HCT116 (cell line): ENCODE measurements at regions not wholly inside any gene's neighbourhood (a gene's known extent, or its start where the extent isn't known, plus 50 kb on each side); places are given as distances from the start of the nearest gene placed in this dataset.

Source experiments
- EZH2phosphoT487 ChIP-seq: fragments of 200-600 bp; IDR thresholded peaks from 2 replicates; pipeline ENCODE4 v1.6.1; 2018; ENCODE audit warnings: antibody characterized with exemption, borderline replicate concordance
- POLR2A ChIP-seq: IDR thresholded peaks from 2 replicates; pipeline ENCODE4 v1.7.0; 2011; ENCODE audit warnings: borderline replicate concordance; ENCODE audit not compliant: insufficient read depth, insufficient read length; ENCODE audit errors: extremely low read depth
- POLR2AphosphoS5 ChIP-seq: IDR thresholded peaks from 2 replicates; pipeline ENCODE4 v1.6.1; 2011; ENCODE audit warnings: mild to moderate bottlenecking, low read depth, low read length, moderate library complexity
- SIN3A ChIP-seq: IDR thresholded peaks from 2 replicates; pipeline ENCODE4 v1.6.1; 2012; ENCODE audit warnings: low read depth
- ZNF274 ChIP-seq: fragments of 200-500 bp; sonication (Bioruptor generic); IDR thresholded peaks from 2 replicates; pipeline ENCODE4 v1.6.1; 2014; ENCODE audit warnings: mild to moderate bottlenecking, low read depth, low read length, inconsistent platforms
- TF ChIP-seq, protein P1 (sequence below), 3 experiments: fragments of 200-600 bp in 1 of 3; sonication (generic) in 1 of 3; IDR thresholded peaks in 2 of 3; conservative IDR thresholded peaks in 1 of 3; 2 replicates each; pipeline ENCODE4 v1.5.1; 2012 to 2017; ENCODE audit warnings: low read depth in 2 of 3, low read length in 2 of 3, antibody characterized with exemption in 1 of 3, borderline replicate concordance in 1 of 3, control low read depth in 1 of 3, mild to moderate bottlenecking in 1 of 3, mixed read lengths in 1 of 3, mixed run types in 1 of 3, moderate library complexity in 1 of 3; ENCODE audit not compliant: insufficient read depth in 1 of 3

GRCh38 chr3:117746066-117746465 lies 1036.5 kb downstream of the TUSC7 start:
- TF ChIP-seq, protein P1, sequence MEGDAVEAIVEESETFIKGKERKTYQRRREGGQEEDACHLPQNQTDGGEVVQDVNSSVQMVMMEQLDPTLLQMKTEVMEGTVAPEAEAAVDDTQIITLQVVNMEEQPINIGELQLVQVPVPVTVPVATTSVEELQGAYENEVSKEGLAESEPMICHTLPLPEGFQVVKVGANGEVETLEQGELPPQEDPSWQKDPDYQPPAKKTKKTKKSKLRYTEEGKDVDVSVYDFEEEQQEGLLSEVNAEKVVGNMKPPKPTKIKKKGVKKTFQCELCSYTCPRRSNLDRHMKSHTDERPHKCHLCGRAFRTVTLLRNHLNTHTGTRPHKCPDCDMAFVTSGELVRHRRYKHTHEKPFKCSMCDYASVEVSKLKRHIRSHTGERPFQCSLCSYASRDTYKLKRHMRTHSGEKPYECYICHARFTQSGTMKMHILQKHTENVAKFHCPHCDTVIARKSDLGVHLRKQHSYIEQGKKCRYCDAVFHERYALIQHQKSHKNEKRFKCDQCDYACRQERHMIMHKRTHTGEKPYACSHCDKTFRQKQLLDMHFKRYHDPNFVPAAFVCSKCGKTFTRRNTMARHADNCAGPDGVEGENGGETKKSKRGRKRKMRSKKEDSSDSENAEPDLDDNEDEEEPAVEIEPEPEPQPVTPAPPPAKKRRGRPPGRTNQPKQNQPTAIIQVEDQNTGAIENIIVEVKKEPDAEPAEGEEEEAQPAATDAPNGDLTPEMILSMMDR (IDR thresholded peaks at IDR 0.05 in 2 of 3, conservative IDR thresholded peaks at IDR 0.05 in 1 of 3; ENCODE audit: borderline replicate concordance in 1 of 3, insufficient read depth in 1 of 3, low read depth in 2 of 3, low read length in 2 of 3), result no peak
- TF ChIP-seq ZNF274, result no peak
- no peak for TF ChIP-seq POLR2A
- TF ChIP-seq SIN3A, result no peak
- no peak for TF ChIP-seq POLR2AphosphoS5
- no peak for TF ChIP-seq EZH2phosphoT487
